PC-9 (cell line): ENCODE measurements at regions not wholly inside any gene's neighbourhood (a gene's known extent, or its start where the extent isn't known, plus 50 kb on each side); places are given as distances from the start of the nearest gene placed in this dataset.
A peak's percentile ranks its signal among the peaks of the same experiment; 100 is the strongest.

Experiments used
- BruUV-seq: library from RNA; stranded (reverse); fragments of 400-500 nt; replicated peaks from 2 replicates; lab custom pipeline; 2021; lab: Mats Ljungman, UMichigan
- CTCF ChIA-PET: fragments of 300-600 bp; sonication (Branson Sonifier 250); formaldehyde crosslinking; loops from one replicate; lab custom pipeline; 2022; ENCODE audit warnings: antibody characterized with exemption; lab: Charles Lee
- POLR2A ChIA-PET: fragments of 300-600 bp; sonication (Branson Sonifier 250); formaldehyde crosslinking; loops from one replicate; lab custom pipeline; 2022; ENCODE audit warnings: antibody characterized with exemption; ENCODE audit not compliant: unreplicated experiment; lab: Charles Lee
- DNase-seq, 2 experiments: peaks; one replicate each; pipeline versions ENCODE4 v3.0.0 to v3.0.0-alpha.2; 2015 to 2022; ENCODE audit warnings: mixed read lengths in 1 of 2
- H2AFZ ChIP-seq: fragments of 200-600 bp; sonication (generic); 2 replicates; pipeline ENCODE4 v1.8.1; 2017; ENCODE audit warnings: antibody characterized with exemption
- H3F3A ChIP-seq: fragments of 200-600 bp; sonication (generic); 2 replicates; pipeline ENCODE4 v1.8.1; 2017; ENCODE audit warnings: antibody characterized with exemption, mild to moderate bottlenecking, low read depth; ENCODE audit not compliant: insufficient read depth
- H3K27ac ChIP-seq: fragments of 200-600 bp; sonication (generic); 2 replicates; pipeline ENCODE4 v1.6.1; 2016; ENCODE audit warnings: mixed run types
- H3K27me3 ChIP-seq: fragments of 200-600 bp; sonication (generic); 2 replicates; pipeline ENCODE4 v1.6.1; 2016; ENCODE audit warnings: low read depth, mixed run types; ENCODE audit not compliant: insufficient read depth
- H3K36me3 ChIP-seq: fragments of 200-600 bp; sonication (generic); 2 replicates; pipeline ENCODE4 v1.6.1; 2016; ENCODE audit warnings: low read depth, mixed run types
- H3K4me1 ChIP-seq: fragments of 200-600 bp; sonication (generic); replicated peaks from 2 replicates; pipeline ENCODE4 v1.6.1; 2016; ENCODE audit warnings: mixed run types; ENCODE audit not compliant: insufficient read depth
- H3K4me2 ChIP-seq: fragments of 200-600 bp; sonication (generic); 2 replicates; pipeline ENCODE4 v1.6.1; 2017; ENCODE audit warnings: mixed run types
- H3K4me3 ChIP-seq: fragments of 200-600 bp; sonication (generic); 2 replicates; pipeline ENCODE4 v1.6.1; 2016; ENCODE audit warnings: mixed run types
- H3K79me2 ChIP-seq: fragments of 200-600 bp; sonication (generic); 2 replicates; pipeline ENCODE4 v1.6.1; 2017; ENCODE audit warnings: low read depth, mixed run types
- H3K9me2 ChIP-seq: fragments of 200-600 bp; sonication (generic); 2 replicates; pipeline ENCODE4 v1.8.1; 2017; ENCODE audit warnings: mild to moderate bottlenecking; ENCODE audit not compliant: insufficient read depth
- H3K9me3 ChIP-seq: fragments of 200-600 bp; sonication (generic); 2 replicates; pipeline ENCODE4 v1.8.1; 2016; ENCODE audit warnings: low read depth; ENCODE audit not compliant: insufficient read depth
- H4K20me1 ChIP-seq: fragments of 200-600 bp; sonication (generic); 2 replicates; pipeline ENCODE4 v1.8.1; 2017; ENCODE audit not compliant: insufficient read depth
- EZH2 ChIP-seq: fragments of 200-600 bp; sonication (generic); IDR thresholded peaks from 2 replicates; pipeline ENCODE4 v1.8.0; 2017; ENCODE audit warnings: antibody characterized with exemption, low read depth
- intact Hi-C: fragments of 100-400 bp; cut with micrococcal nuclease; formaldehyde crosslinking; loops from one replicate; pipeline ENCODE4 v1.10.0; 2022; ENCODE audit not compliant: unreplicated experiment
- TF ChIP-seq, protein P1 (sequence below): fragments of 200-600 bp; sonication (generic); conservative IDR thresholded peaks from 2 replicates; pipeline ENCODE4 v1.6.1; 2017; ENCODE audit warnings: mixed run types, antibody characterized with exemption, mild to moderate bottlenecking, moderate library complexity

DNA sequence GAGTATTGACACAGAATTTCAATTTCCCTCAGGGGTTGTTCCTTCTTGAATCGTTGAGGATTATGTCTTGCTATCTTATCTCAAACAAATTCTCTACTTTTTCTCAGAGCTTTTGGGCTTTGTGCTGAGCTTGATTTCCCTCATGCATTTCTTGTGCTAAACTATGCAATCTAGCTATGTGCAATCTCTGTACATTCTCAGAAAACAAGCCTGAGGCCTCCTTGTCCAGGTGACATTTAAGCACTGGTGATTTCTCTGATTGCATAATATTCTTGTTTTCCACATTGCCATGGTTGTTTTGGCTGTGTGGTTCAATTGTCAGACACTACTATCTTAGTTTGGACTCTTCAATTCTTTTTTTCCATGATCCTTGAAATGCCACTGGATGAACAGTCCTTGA is 81.2 kb upstream of the MAN1A1 start:
- TF ChIP-seq, protein P1, sequence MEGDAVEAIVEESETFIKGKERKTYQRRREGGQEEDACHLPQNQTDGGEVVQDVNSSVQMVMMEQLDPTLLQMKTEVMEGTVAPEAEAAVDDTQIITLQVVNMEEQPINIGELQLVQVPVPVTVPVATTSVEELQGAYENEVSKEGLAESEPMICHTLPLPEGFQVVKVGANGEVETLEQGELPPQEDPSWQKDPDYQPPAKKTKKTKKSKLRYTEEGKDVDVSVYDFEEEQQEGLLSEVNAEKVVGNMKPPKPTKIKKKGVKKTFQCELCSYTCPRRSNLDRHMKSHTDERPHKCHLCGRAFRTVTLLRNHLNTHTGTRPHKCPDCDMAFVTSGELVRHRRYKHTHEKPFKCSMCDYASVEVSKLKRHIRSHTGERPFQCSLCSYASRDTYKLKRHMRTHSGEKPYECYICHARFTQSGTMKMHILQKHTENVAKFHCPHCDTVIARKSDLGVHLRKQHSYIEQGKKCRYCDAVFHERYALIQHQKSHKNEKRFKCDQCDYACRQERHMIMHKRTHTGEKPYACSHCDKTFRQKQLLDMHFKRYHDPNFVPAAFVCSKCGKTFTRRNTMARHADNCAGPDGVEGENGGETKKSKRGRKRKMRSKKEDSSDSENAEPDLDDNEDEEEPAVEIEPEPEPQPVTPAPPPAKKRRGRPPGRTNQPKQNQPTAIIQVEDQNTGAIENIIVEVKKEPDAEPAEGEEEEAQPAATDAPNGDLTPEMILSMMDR, result no peak
- no peak for TF ChIP-seq EZH2
- H3K4me1 ChIP-seq, result no peaks in the 10 kb centered on the region
- no peak overlapping the region for H3K4me3 ChIP-seq
- H3K9me2 ChIP-seq, result no peaks in the 10 kb centered on the region; the same call in 1 of the 2 replicates
- no peak for DNase-seq
- H3K9me3 ChIP-seq, result no peaks in the 10 kb centered on the region
- H4K20me1 ChIP-seq, result no peaks in the 10 kb centered on the region
- BruUV-seq, result no TSS peak
- peak overlapping the region; percentile 33; the same call in 1 of the 2 replicates for H2AFZ ChIP-seq
- H3K79me2 ChIP-seq, result no peaks in the 10 kb centered on the region
- intact Hi-C loops, result no loop called here
- ChIA-PET CTCF (no interaction called here), POLR2A (no interaction called here)
- H3F3A ChIP-seq, result no peaks in the 10 kb centered on the region
- H3K27me3 ChIP-seq, result no peaks in the 10 kb centered on the region
- no peaks in the 10 kb centered on the region for H3K36me3 ChIP-seq
- H3K4me2 ChIP-seq, result no peak overlapping the region
- no peak overlapping the region for H3K27ac ChIP-seq

DNA sequence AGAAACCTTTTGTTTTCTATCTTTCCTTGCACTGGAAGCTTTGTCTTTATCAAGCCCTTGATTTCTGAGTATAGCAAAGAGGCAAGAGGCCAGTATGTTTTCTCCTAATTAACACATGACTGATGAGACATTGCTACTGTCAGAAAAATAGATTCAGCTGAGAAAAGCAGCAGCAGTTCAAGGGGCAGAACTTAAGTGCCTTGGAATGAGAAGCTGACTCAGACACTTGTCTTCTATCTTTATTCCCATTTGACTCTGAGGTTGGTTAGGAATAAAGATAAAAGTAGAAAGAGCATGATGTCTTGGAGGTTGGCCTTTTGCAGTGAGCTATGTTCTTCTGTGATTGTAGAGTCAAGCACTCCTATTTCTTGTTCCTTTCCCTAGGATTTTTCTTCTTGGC is 79.1 kb upstream of the MAN1A1 start:
- Histone ChIP-seq H3K36me3 (no peaks in the 10 kb centered on the region), H3K4me1 (no peaks in the 10 kb centered on the region), H3K79me2 (no peaks in the 10 kb centered on the region), H3K9me2 (no peaks in the 10 kb centered on the region; the same call in 1 of the 2 replicates), H3K27me3 (no peaks in the 10 kb centered on the region), H3K9me3 (no peaks in the 10 kb centered on the region), H3K4me3 (no peak overlapping the region), H3K27ac (no peak overlapping the region), H4K20me1 (no peaks in the 10 kb centered on the region), H3K4me2 (no peak overlapping the region), H3F3A (no peaks in the 10 kb centered on the region), H2AFZ (no peak overlapping the region)
- ChIA-PET POLR2A (no interaction called here), CTCF (no interaction called here)
- intact Hi-C loops, result no loop called here
- no TSS peak for BruUV-seq
- TF ChIP-seq EZH2, result no peak
- TF ChIP-seq, protein P1, result no peak
- no peak for DNase-seq

DNA sequence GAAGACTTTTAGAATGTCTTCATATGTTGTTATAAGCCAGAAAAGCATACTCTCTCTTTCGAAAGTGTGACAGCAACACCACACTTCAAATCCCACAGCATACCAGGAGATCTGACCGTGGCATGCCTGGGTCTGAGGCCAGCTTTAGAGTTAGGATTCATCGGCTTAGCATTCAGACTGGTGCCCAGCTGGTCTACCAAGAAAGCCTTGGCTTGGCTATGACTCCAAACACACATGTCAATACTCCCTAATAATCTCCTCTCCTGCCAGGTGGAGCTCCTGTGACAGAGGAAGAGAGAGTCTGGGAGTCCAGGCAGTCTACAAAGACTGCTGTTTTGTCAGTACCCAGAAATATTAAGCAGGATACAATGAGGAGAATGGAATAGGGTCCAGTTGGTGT is 77.1 kb upstream of the MAN1A1 start:
- no peaks in the 10 kb centered on the region for H3K9me3 ChIP-seq
- no peaks in the 10 kb centered on the region; the same call in 1 of the 2 replicates for H3K9me2 ChIP-seq
- no peaks in the 10 kb centered on the region for H3K36me3 ChIP-seq
- no peaks in the 10 kb centered on the region for H3K79me2 ChIP-seq
- H3K4me1 ChIP-seq, result no peaks in the 10 kb centered on the region
- no peak for DNase-seq
- intact Hi-C loops, result no loop called here
- no peak overlapping the region for H3K4me3 ChIP-seq
- no peak overlapping the region for H3K4me2 ChIP-seq
- no peaks in the 10 kb centered on the region for H3K27me3 ChIP-seq
- ChIA-PET POLR2A (no interaction called here), CTCF (no interaction called here)
- BruUV-seq, result no TSS peak
- no peaks in the 10 kb centered on the region for H4K20me1 ChIP-seq
- H3K27ac ChIP-seq, result no peak overlapping the region
- no peaks in the 10 kb centered on the region for H3F3A ChIP-seq
- TF ChIP-seq EZH2, result no peak
- TF ChIP-seq, protein P1, result no peak
- H2AFZ ChIP-seq, result no peak overlapping the region
